ENCODE measurements at regions not wholly inside any gene's neighbourhood (a gene's known extent, or its start where the extent isn't known, plus 50 kb on each side); places are given as distances from the start of the nearest gene placed in this dataset.

DNA sequence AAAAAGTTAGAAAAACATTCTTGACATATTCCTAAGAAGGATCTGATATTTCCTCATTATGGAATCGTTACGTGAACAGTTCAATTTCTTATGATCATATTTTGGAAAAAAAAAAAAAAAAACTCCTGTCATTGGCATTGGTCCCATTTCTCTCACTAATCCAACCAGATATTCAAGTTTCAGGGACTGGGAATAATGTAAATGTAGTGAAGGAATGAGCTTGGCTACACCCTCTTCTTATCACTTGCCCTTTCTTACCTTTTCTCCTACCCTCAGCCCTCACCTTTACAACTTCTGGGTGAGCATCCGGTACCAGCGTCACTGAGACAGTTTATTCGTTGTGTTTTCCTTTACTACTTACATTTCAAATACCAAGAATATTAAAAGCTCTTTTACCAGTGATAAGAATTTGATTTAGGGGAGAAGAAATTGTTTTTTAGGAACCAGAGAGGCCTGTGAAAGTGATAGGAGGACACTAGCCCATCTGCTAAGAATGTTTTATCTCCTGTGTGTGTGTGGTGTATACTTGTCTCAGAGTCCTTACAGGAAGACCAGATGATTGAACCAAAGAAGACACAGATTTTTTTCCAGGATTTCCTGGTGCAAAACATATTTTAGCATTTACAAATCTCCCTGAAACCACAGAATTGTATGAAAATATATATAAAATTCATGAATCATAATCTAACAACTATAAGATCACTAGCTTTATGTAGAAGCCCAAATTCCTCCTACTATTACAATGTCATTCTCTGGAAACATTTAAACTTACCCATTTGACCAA, 946.7 kb downstream of the ZPLD1 start:
- no peak overlapping the region for H3K14ac ChIP-seq (ENCODE audit: insufficient read depth, low read length)
- H3K9me3 Mint-ChIP-seq = no peaks in the 10 kb centered on the region
- no peaks in the 10 kb centered on the region for H3K9me3 ChIP-seq (ENCODE audit: control insufficient read depth, low read depth, low read length)
- H3K27me3 Mint-ChIP-seq (ENCODE audit: low read depth) = no peaks in the 10 kb centered on the region
- H3K27ac ChIP-seq (ENCODE audit: insufficient read length, low read depth, low read length) = no peak overlapping the region
- no peak overlapping the region for H2AK5ac ChIP-seq (ENCODE audit: insufficient read length, low read length)
- no peak overlapping the region for H4K8ac ChIP-seq (replicated peaks; ENCODE audit: insufficient read length, low read depth, low read length)
- H4K5ac ChIP-seq (ENCODE audit: insufficient read length, low read depth, low read length) = no peak overlapping the region
- H3K18ac ChIP-seq (ENCODE audit: insufficient read length, low read depth, low read length) = no peak overlapping the region
- H4K91ac ChIP-seq (ENCODE audit: insufficient read length, low read depth, low read length) = no peak overlapping the region
- H3K9ac ChIP-seq (ENCODE audit: extremely low read depth, insufficient read length, low read length) = no peak overlapping the region
- no peak overlapping the region for H3T11ph ChIP-seq (ENCODE audit: low read length)
- H4K20me1 ChIP-seq (ENCODE audit: control insufficient read depth, insufficient read depth, insufficient read length) = no peaks in the 10 kb centered on the region
- no peaks in the 10 kb centered on the region for H3K79me1 ChIP-seq (ENCODE audit: insufficient read depth, low read depth, low read length, poor library complexity, severe bottlenecking)
- peak overlapping the region in 1 of 3 experiments; percentile 56; a peak in 1 of 7 replicates for H3K27ac Mint-ChIP-seq
- no peak overlapping the region for H2BK12ac ChIP-seq (ENCODE audit: insufficient read length, low read depth, low read length)
- peaks cover 0 to 4% of the 10 kb centered on the region in 2 experiments; a peak in 1 of 4 replicates for H3K4me1 Mint-ChIP-seq
- no peak overlapping the region for H3K4ac ChIP-seq (ENCODE audit: low read depth, low read length)
- H3K56ac ChIP-seq (ENCODE audit: insufficient read length, low read depth, low read length) = no peak overlapping the region
- WGBS (ENCODE audit: extremely low coverage, insufficient read length, low lambda C conversion rate) = no CpG with 5 or more reads among the region's 5 CpGs
- no peak overlapping the region for H3K4me2 ChIP-seq (ENCODE audit: insufficient read depth, insufficient read length, low read length)
- no peaks in the 10 kb centered on the region for H3K79me2 ChIP-seq (ENCODE audit: insufficient read depth, low read length)
- H2BK120ac ChIP-seq (ENCODE audit: low read depth, low read length, poor library complexity, severe bottlenecking) = no peak overlapping the region
- no peak for TF ChIP-seq CTCF (conservative IDR thresholded peaks at IDR 0.05)
- H2BK5ac ChIP-seq (ENCODE audit: insufficient read length, low read length) = no peak overlapping the region
- no peak overlapping the region for H3K4me3 Mint-ChIP-seq
- H3K23me2 ChIP-seq (ENCODE audit: insufficient read length, low read depth, low read length, poor library complexity, severe bottlenecking) = no peaks in the 10 kb centered on the region
- H3K4me1 ChIP-seq (ENCODE audit: insufficient read depth, low read length) = no peaks in the 10 kb centered on the region
- no peak for DNase-seq
- no peaks in the 10 kb centered on the region for H3K27me3 ChIP-seq (ENCODE audit: insufficient read depth, low read length)
- H2BK20ac ChIP-seq (ENCODE audit: low read depth, low read length, poor library complexity, severe bottlenecking) = no peak overlapping the region
- no peak overlapping the region for H2BK15ac ChIP-seq (ENCODE audit: low read depth, low read length)
- H3K36me3 Mint-ChIP-seq (ENCODE audit: insufficient read depth in 1 of 3, low read depth in 3 of 3) = no peaks in the 10 kb centered on the region
- H2AFZ ChIP-seq (ENCODE audit: low read length) = no peak overlapping the region
- no peak overlapping the region for H3K23ac ChIP-seq (ENCODE audit: insufficient read length, low read depth, low read length)
